ENCODE measurements at regions not wholly inside any gene's neighbourhood (a gene's known extent, or its start where the extent isn't known, plus 50 kb on each side); places are given as distances from the start of the nearest gene placed in this dataset.

DNA sequence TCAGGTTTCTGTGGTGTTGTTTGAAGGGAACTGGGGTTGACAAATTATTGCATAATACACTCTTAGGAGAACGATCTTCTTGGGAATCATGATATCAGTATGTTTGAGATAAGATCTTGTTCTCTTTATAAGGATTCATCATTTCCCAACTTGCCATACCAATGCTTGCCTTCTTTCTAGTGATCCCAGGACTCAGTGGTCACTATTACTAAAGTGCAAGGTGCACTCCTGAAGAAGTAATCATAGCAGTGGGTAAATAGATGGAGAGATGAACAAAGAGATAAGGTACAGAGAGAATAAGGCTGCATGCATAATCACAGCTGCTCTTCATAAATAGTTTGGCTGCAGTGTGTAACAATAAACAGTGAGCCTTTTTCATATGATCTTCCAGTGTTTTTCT, 404.0 kb downstream of the DOK5 start:
- no peak overlapping the region for H3K4me3 ChIP-seq
- intact Hi-C loops (cut with micrococcal nuclease; ENCODE audit: unreplicated experiment), result no loop called here
- no peaks in the 10 kb centered on the region for H3K4me1 ChIP-seq (replicated peaks; ENCODE audit: insufficient read depth)
- H2AFZ ChIP-seq, result no peak overlapping the region
- no peaks in the 10 kb centered on the region for H3K9me2 ChIP-seq (ENCODE audit: insufficient read depth)
- H3K27ac ChIP-seq, result no peak overlapping the region
- H3K9me3 ChIP-seq (ENCODE audit: insufficient read depth, low read depth), result no peaks in the 10 kb centered on the region
- no TSS peak for BruUV-seq (replicated peaks)
- H3K4me2 ChIP-seq, result no peak overlapping the region
- H3K36me3 ChIP-seq (ENCODE audit: low read depth), result no peaks in the 10 kb centered on the region
- TF ChIP-seq, protein P1, sequence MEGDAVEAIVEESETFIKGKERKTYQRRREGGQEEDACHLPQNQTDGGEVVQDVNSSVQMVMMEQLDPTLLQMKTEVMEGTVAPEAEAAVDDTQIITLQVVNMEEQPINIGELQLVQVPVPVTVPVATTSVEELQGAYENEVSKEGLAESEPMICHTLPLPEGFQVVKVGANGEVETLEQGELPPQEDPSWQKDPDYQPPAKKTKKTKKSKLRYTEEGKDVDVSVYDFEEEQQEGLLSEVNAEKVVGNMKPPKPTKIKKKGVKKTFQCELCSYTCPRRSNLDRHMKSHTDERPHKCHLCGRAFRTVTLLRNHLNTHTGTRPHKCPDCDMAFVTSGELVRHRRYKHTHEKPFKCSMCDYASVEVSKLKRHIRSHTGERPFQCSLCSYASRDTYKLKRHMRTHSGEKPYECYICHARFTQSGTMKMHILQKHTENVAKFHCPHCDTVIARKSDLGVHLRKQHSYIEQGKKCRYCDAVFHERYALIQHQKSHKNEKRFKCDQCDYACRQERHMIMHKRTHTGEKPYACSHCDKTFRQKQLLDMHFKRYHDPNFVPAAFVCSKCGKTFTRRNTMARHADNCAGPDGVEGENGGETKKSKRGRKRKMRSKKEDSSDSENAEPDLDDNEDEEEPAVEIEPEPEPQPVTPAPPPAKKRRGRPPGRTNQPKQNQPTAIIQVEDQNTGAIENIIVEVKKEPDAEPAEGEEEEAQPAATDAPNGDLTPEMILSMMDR (conservative IDR thresholded peaks at IDR 0.05), result no peak
- TF ChIP-seq EZH2 (IDR thresholded peaks at IDR 0.05; ENCODE audit: low read depth), result no peak
- ChIA-PET CTCF (no interaction called here), POLR2A (ENCODE audit: unreplicated experiment) (no interaction called here)
- H3F3A ChIP-seq (ENCODE audit: insufficient read depth, low read depth), result no peaks in the 10 kb centered on the region
- no peak for DNase-seq
- no peaks in the 10 kb centered on the region for H4K20me1 ChIP-seq (ENCODE audit: insufficient read depth)
- no peaks in the 10 kb centered on the region for H3K79me2 ChIP-seq (ENCODE audit: low read depth)
- peaks cover 10% of the 10 kb centered on the region; the same call in 1 of the 2 replicates for H3K27me3 ChIP-seq (ENCODE audit: insufficient read depth, low read depth)

DNA sequence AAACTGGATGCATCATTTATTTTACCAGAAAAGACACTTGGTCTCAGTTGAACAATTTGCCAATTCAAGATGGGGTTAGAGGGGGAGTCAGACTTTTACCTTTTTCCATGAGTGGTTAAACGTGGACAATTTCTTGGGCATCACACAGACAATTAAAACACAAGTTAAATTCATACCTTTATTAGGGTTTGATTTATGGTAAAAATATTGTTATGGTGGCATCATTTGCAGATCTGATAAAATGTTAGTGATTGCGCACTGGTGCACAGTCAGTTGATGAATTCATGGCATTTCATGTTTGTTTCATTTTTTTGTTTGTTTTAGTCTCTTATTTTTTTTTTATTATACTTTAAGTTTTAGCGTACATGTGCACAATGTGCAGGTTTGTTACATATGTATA, 399.9 kb downstream of the DOK5 start:
- intact Hi-C loops (cut with micrococcal nuclease; ENCODE audit: unreplicated experiment), result no loop called here
- ChIA-PET CTCF (no interaction called here), POLR2A (ENCODE audit: unreplicated experiment) (no interaction called here)
- no peaks in the 10 kb centered on the region for H3K36me3 ChIP-seq (ENCODE audit: low read depth)
- no peaks in the 10 kb centered on the region for H3K9me2 ChIP-seq (ENCODE audit: insufficient read depth)
- H3K27me3 ChIP-seq (ENCODE audit: insufficient read depth, low read depth), result peaks cover 10% of the 10 kb centered on the region; the same call in 1 of the 2 replicates
- H4K20me1 ChIP-seq (ENCODE audit: insufficient read depth), result 0 out of 2 replicates have a peak, but pooled peaks cover 3% of the 10 kb centered on the region
- TF ChIP-seq, protein P1 (conservative IDR thresholded peaks at IDR 0.05), result no peak
- no peak for TF ChIP-seq EZH2 (IDR thresholded peaks at IDR 0.05; ENCODE audit: low read depth)
- no peaks in the 10 kb centered on the region for H3F3A ChIP-seq (ENCODE audit: insufficient read depth, low read depth)
- H3K27ac ChIP-seq, result no peak overlapping the region
- no peak for DNase-seq
- no peak overlapping the region for H2AFZ ChIP-seq
- BruUV-seq (replicated peaks), result no TSS peak
- H3K4me2 ChIP-seq, result no peak overlapping the region
- no peaks in the 10 kb centered on the region for H3K9me3 ChIP-seq (ENCODE audit: insufficient read depth, low read depth)
- H3K4me1 ChIP-seq (replicated peaks; ENCODE audit: insufficient read depth), result no peaks in the 10 kb centered on the region
- no peak overlapping the region for H3K4me3 ChIP-seq
- no peaks in the 10 kb centered on the region for H3K79me2 ChIP-seq (ENCODE audit: low read depth)

DNA sequence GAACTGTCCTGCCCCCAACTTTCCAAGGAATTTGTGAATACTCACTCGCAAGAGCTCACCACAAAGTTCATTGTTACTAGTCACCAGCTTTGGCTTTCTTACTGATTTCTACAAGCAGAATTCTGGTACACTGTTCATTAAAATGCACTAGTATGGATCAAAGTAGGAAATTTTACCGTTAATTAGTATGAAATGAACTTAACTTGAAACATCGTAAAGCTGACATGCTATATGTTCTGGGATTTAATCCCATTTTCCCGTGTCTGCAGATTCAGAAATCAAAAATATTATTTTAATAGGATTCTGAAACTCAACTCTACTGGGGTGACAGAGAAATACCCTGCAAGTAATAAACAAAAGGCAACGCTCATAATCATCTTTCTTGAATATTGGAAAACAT, 399.3 kb downstream of the DOK5 start:
- H3K4me3 ChIP-seq, result no peak overlapping the region
- H3K4me1 ChIP-seq (replicated peaks; ENCODE audit: insufficient read depth), result no peaks in the 10 kb centered on the region
- H3K79me2 ChIP-seq (ENCODE audit: low read depth), result no peaks in the 10 kb centered on the region
- peaks cover 10% of the 10 kb centered on the region; the same call in 1 of the 2 replicates for H3K27me3 ChIP-seq (ENCODE audit: insufficient read depth, low read depth)
- CTCF ChIA-PET, result no interaction called here
- H3K9me2 ChIP-seq (ENCODE audit: insufficient read depth), result no peaks in the 10 kb centered on the region
- no peaks in the 10 kb centered on the region for H3K9me3 ChIP-seq (ENCODE audit: insufficient read depth, low read depth)
- no peaks in the 10 kb centered on the region for H3K36me3 ChIP-seq (ENCODE audit: low read depth)
- 0 out of 2 replicates have a peak, but pooled peaks cover 3% of the 10 kb centered on the region for H4K20me1 ChIP-seq (ENCODE audit: insufficient read depth)
- no peak for DNase-seq
- no TSS peak for BruUV-seq (replicated peaks)
- H2AFZ ChIP-seq, result no peak overlapping the region
- no peak overlapping the region for H3K4me2 ChIP-seq
- no peak overlapping the region for H3K27ac ChIP-seq
- TF ChIP-seq, protein P1 (conservative IDR thresholded peaks at IDR 0.05), result no peak
- no peak for TF ChIP-seq EZH2 (IDR thresholded peaks at IDR 0.05; ENCODE audit: low read depth)
- H3F3A ChIP-seq (ENCODE audit: insufficient read depth, low read depth), result no peaks in the 10 kb centered on the region
- intact Hi-C loops (cut with micrococcal nuclease; ENCODE audit: unreplicated experiment), result no loop called here
- POLR2A ChIA-PET (ENCODE audit: unreplicated experiment), result no interaction called here

Measured in PC-9 (cell line).